Heart right ventricle (tissue), 16 donors: ENCODE measurements at regions not wholly inside any gene's neighbourhood (a gene's known extent, or its start where the extent isn't known, plus 50 kb on each side); places are given as distances from the start of the nearest gene placed in this dataset.

Source experiments
- ATAC-seq, 8 donors: fragments of 200-7000 bp; cut with Tn5 transposase; one replicate each; pipeline ENCODE4 v1.9.1; 2020; ENCODE audit warnings: mild to moderate bottlenecking in 8 of 8, moderate library complexity in 8 of 8, moderate number of reproducible peaks in 1 of 8
- DNase-seq, 2 donors: peaks; one replicate each; pipeline ENCODE4 v3.0.0-alpha.2; 2020
- H3K27ac ChIP-seq, 10 donors: fragments of 200-600 bp; sonication (generic) in 2 of 10; one replicate each; pipeline versions ENCODE4 v1.5.0 to v1.8.0; 2020 to 2022; ENCODE audit warnings: mild to moderate bottlenecking in 3 of 10
- H3K27me3 ChIP-seq, 7 donors: fragments of 200-600 bp; one replicate each; pipeline ENCODE4 v1.8.0; 2021 to 2022; ENCODE audit warnings: mild to moderate bottlenecking in 2 of 7
- H3K36me3 ChIP-seq, 9 donors: fragments of 200-600 bp; sonication (generic) in 1 of 9; one replicate each; pipeline versions ENCODE4 v1.5.0 to v1.8.0; 2020 to 2022; ENCODE audit warnings: mild to moderate bottlenecking in 2 of 9
- H3K4me1 ChIP-seq, 9 donors: fragments of 200-600 bp; sonication (generic) in 1 of 9; one replicate each; pipeline versions ENCODE4 v1.5.0 to v1.8.0; 2020 to 2022; ENCODE audit warnings: mild to moderate bottlenecking in 4 of 9
- H3K4me3 ChIP-seq, 10 donors: fragments of 200-600 bp; sonication (generic) in 2 of 10; one replicate each; pipeline versions ENCODE4 v1.5.0 to v1.8.0; 2020 to 2022; ENCODE audit warnings: mild to moderate bottlenecking in 7 of 10, moderate library complexity in 2 of 10
- H3K9me3 ChIP-seq, 11 donors: fragments of 200-600 bp in 10 of 11; sonication (generic) in 2 of 11; one replicate each; pipeline versions ENCODE4 v1.5.0 to v1.8.0; 2013 to 2022; ENCODE audit warnings: mild to moderate bottlenecking in 2 of 11, control low read depth in 1 of 11, moderate library complexity in 1 of 11
- CTCF ChIP-seq, 9 donors: fragments of 200-600 bp; sonication (generic) in 2 of 9; IDR thresholded peaks; one replicate each; pipeline versions ENCODE4 v1.5.0 to v1.8.0; 2021 to 2022; ENCODE audit warnings: antibody characterized with exemption in 9 of 9, mild to moderate bottlenecking in 5 of 9, moderate library complexity in 1 of 9
- WGBS, 2 donors: extraction: QIAGEN DNeasy Blood & Tissue Kit; methylation state at CpG; one replicate each; pipeline ENCODE4 v1.1.7; 2013; ENCODE audit warnings: inconsistent platforms in 1 of 2; 5-methylcytosine and 5-hydroxymethylcytosine counted together
- intact Hi-C, 10 donors: fragments of 100-400 bp; cut with DNase I; formaldehyde crosslinking; loops; one replicate each; pipeline versions ENCODE4 v1.11.1 to v1.14.2; 2022
- donor health status: Arrhythmogenic right ventricular cardiomyopathy.
- donor health status: ischemic (EF 13 %, LVEDD 7.1; RV severe dilation, severe dysfunction).
- donor health status: healthy with polysubstance abuse.
- donor health status: DM: no; HTN: yes; CAD: no.
- donor health status: DM: no; HTN: no; CAD: no.
- donor health status: ischemic (EF 25% LVEDD 6.9; RV normal size, moderate dysfunction).
- donor health status: ischemic (EF 25% LVEDD 5.7; RV mildly dilated, moderate dysfunction).
- donor health status: healthy.
- donor health status: DM: yes; HTN: yes; CAD: no.
- donor health status: Ischemic cardiomyopathy.
- donor health status: ischemic (EF 35%, LVEDD 5.7; RV mildly dilated, moderate dysfunction).
- donor health status: nonischemic (EF 11% LVEDD 7.7; RV severe dilation, severe dysfunction).
- donor health status: DM: yes; HTN: yes; CAD: no.
- donor health status: PGD.
- donor health status: ischemic (EF 29% LVEDD 5.4; RV normal size, mild dysfunction).
- donor health status: nonischemic (EF 23%, LVEDD 6.1; RV moderate dilation, normal function).

- intact Hi-C loops, result no loop called here
- 67 to 72% methylated on average over 4 of the region's 4 CpGs for WGBS, 2 donors
- DNase-seq, result no peak
- no peaks in the 10 kb centered on the region for H3K36me3 ChIP-seq
- ATAC-seq, result no peak
- no peak overlapping the region for H3K27ac ChIP-seq
- peaks cover 0 to 49% (median 17%) of the 10 kb centered on the region in 11 donors for H3K9me3 ChIP-seq
- no peak for TF ChIP-seq CTCF (IDR thresholded peaks at IDR 0.05)
- peaks cover 0 to 4% (median 0%) of the 10 kb centered on the region in 7 donors for H3K27me3 ChIP-seq
- no peak overlapping the region for H3K4me3 ChIP-seq
- H3K4me1 ChIP-seq, result no peaks in the 10 kb centered on the region
These were observed 182.0 kb downstream of the ZNF248 start for GRCh38 chr10:37675449-37675848.

- Histone ChIP-seq H3K4me1 (no peaks in the 10 kb centered on the region), H3K27ac (no peak overlapping the region), H3K27me3 (no peaks in the 10 kb centered on the region), H3K36me3 (no peaks in the 10 kb centered on the region), H3K9me3 (peaks cover 0 to 65% (median 18%) of the 10 kb centered on the region in 11 donors), H3K4me3 (no peak overlapping the region)
- DNase-seq, result no peak
- intact Hi-C loops, result no loop called here
- WGBS, 2 donors, result 21 to 24% methylated on average over 1 of the region's 1 CpG
- no peak for TF ChIP-seq CTCF (IDR thresholded peaks at IDR 0.05)
- no peak for ATAC-seq
These were observed 185.6 kb downstream of the ZNF248 start for GRCh38 chr10:37671802-37672201.

GRCh38 chr10:37667736-37668135 is 189.7 kb downstream of the ZNF248 start:
- Histone ChIP-seq H3K27ac (no peak overlapping the region), H3K36me3 (no peaks in the 10 kb centered on the region), H3K4me1 (no peaks in the 10 kb centered on the region), H3K9me3 (peaks cover 0 to 67% (median 19%) of the 10 kb centered on the region in 11 donors), H3K27me3 (no peaks in the 10 kb centered on the region), H3K4me3 (no peak overlapping the region)
- TF ChIP-seq CTCF (IDR thresholded peaks at IDR 0.05), result no peak
- DNase-seq (no peak), ATAC-seq (no peak)
- intact Hi-C loops, result loop anchor here in 1 of 10 donors (10.0 kb wide), 1 partner anchor 63 kb away; no protein-coding TSS in a partner anchor

GRCh38 chr10:37654466-37654865 is 202.9 kb downstream of the ZNF248 start:
- H3K27ac ChIP-seq, result no peak overlapping the region
- no peak for DNase-seq
- H3K9me3 ChIP-seq, result peaks cover 0 to 78% (median 10%) of the 10 kb centered on the region in 11 donors
- no peak overlapping the region for H3K4me3 ChIP-seq
- TF ChIP-seq CTCF (IDR thresholded peaks at IDR 0.05), result no peak
- WGBS, 2 donors, result 65 to 70% methylated on average over 2 of the region's 2 CpGs
- intact Hi-C loops, result no loop called here
- ATAC-seq, result no peak
- H3K36me3 ChIP-seq, result no peaks in the 10 kb centered on the region
- no peaks in the 10 kb centered on the region for H3K4me1 ChIP-seq
- peaks cover 0 to 4% (median 0%) of the 10 kb centered on the region in 7 donors for H3K27me3 ChIP-seq
